GM19452 (cell line): ENCODE measurements at regions not wholly inside any gene's neighbourhood (a gene's known extent, or its start where the extent isn't known, plus 50 kb on each side); places are given as distances from the start of the nearest gene placed in this dataset.

ENCODE experiments used
- ATAC-seq: cut with Tn5 transposase; IDR thresholded peaks from one replicate; pipeline ENCODE4 v1.9.1; 2021; ENCODE audit not compliant: unreplicated experiment

DNA sequence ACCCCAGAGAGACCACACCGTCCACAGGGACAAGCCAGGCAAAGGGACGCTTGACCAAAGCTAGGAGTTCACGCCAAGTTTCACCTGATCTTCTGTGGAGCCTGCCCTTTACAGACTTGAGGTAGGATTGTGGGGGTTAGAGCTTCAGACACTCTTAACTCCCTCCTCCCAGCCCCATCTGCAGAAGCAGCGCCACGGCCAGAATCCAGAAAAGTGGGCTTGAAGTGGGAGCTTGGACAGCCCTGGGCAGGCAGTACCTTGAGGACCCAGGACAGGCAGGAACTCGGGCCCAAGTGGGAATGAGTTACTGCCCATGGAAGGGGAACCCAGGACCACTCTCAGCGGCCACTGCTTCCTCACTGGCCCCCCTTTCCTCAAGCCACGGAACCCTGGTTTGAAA lies 695.9 kb downstream of the TBC1D22A start:
- ATAC-seq: no peak

DNA sequence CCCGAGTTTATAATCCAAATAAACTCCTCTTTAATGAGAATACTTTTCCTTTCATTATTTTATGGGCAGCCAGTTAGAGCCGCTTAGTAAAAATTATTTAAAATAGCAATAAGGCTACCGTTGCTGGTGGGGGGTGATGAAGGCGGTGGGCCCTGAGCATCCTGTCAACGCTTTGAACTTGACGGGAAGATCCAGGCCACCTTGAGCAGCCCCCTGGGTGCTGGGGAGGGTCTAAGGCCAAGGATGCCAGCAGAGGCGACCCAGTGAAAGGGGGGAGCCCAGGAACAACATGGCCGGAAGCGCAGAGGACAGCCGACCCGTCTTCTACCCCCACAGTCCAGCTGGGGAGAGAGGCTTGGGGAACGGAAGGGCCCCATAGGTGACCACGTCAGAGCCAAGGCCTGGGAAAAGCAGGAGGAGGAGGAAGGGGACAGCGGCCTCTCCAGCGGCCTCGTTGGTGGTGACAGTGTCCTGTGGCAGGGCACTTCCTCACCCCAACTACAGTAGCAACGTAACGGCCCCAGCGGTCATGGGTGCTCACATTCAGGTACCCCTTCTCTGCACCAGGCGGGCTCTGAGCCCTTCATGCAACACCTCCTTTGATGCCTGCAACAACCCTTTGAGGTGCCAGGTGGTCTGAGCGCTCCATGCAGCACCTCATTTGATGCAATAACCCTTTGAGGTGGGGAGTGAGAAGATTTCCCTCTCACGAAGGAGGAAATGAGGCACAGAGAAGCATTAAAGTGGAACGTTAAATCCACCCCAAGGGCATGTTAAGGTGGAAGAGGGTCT lies 695.3 kb downstream of the TBC1D22A start:
- no peak for ATAC-seq

DNA sequence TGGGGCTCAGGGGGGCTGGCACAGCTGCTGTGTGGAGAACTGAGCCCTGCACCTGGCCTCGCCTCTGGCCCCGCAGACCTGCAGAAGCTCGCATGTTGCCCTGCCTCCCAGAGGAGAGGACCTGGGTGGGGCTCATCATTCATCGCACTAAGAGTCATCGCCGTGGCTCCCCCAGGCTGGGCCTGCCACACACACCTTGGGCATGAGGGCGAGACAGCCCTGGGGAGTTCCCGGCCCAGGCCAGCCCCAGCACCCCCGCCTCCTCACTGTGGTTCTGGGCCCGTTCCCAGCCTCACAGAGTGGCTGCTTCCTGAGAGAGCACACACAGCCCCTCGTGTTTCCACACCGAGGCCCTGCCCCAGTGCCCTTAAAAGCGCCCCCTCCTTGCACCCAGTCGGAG lies 694.6 kb downstream of the TBC1D22A start:
- no peak for ATAC-seq

DNA sequence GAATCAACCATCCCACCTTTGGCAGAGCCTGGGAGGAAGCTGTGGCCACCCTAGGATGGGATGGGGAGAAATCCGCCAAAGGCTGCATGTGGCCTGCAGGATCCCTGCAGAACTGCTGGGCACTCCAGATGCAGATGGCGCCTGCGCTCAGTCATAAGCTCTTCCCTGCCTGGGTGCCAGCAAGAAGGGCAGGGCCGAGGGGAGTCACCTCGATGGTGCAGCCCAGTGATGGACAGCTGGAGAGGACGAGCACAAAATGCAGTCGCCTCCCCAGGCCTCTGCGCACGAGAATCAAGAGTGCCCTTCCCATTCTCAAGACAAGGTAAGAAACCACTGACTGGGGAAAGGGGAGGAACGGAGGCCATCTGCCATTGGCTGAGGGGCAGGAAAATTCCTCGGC lies 693.6 kb downstream of the TBC1D22A start:
- ATAC-seq: no peak

DNA sequence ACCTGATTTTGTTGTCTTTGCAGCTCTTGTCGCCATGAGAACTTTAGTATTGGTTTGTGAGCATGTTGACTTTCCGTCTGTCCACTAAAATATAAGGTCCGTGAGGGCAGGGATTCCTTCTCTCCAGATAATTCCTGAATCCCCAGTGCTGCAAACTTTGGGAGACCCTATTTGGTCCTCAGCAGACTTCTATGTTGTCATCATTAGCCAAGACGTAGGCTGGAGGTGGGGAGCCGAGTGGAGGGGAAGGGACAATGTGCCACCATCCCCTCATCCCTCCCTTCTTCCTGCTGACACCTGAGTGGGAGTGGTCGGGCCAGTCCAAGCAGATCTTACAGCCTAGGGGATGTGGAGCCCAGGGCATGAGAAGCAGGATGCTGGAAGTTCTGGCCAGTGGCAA lies 690.6 kb downstream of the TBC1D22A start:
- no peak for ATAC-seq

DNA sequence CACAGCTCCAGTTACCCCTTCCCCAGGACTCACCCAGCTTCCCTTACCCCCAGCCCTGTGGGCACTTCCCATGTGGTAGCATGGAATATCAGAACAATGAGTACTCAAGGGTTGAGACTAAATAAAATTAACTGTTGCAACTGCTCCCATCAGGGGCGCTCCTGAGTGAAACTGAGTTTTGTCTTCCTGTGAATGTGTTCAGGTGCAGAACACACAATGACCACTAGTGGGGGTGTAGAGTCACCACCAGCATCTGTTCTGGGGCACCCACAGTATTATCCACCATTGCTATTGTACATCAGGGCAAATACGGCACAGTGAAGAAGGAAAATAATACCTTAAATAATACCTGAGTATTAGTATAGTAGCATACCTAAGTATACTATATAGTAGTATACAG lies 689.7 kb downstream of the TBC1D22A start:
- ATAC-seq: no peak

DNA sequence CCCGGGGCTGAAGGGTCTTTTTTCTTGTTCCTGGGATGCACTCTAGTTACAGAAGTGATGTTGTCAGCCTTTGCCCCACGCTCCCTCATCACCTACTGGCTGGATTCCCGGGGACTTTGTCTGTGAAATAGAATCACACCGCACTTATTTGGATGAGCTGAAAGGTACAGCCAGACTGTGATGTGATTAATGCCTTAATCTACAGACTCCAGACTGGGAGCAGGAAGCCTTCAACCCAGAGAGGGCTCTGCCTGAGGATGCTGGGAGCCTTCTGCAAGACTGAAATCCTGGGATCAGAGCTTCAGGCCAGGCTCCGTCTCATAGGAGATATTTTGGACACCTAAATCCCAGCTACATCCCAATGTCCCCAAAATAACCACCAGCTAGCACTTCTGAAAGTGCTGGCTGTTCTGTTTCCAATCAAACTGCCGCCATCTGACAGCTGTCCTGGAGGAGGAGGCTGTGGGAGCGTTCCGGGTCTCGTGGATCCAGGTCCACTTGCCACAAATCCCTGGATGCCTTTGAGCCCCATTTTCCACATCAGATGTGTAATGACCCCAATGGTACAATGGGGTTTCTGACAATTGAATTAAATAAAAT lies 688.5 kb downstream of the TBC1D22A start:
- ATAC-seq: no peak

DNA sequence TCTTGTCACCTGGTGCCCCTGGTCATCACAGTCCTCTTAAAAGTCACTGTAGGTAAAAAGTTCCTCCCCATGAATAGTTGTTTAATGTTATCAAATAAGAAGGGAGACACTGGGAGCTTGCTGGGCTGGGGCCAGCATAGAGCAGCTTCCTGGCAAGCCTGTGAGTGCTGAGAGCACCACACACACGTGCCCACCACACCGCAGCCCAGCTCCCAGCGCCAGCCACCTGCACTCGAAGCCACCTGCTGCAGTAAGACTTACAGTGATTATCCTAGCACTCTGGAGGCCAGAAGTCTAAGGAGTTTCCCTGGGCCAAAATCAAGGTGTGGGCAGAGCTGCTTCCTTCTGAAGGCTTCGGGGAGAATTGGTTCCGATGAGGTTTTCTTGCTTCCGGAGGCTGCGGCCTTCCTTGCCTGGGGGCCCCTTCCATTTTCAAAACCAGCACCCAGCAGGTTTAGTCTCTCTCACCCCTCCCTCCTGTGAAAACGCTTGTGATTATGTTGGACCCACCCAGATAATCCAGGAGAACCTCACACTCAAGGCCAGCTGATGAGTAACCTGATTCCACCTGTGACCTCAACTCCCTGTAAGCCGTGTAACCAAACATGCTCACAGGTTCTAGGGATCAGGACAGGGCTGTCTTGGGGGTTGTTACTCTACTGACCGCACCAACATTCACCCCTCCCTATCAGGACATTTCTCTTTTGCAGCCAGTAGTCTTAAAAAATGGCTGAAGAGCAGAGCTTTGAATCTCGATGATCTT lies 687.2 kb downstream of the TBC1D22A start:
- no peak for ATAC-seq

DNA sequence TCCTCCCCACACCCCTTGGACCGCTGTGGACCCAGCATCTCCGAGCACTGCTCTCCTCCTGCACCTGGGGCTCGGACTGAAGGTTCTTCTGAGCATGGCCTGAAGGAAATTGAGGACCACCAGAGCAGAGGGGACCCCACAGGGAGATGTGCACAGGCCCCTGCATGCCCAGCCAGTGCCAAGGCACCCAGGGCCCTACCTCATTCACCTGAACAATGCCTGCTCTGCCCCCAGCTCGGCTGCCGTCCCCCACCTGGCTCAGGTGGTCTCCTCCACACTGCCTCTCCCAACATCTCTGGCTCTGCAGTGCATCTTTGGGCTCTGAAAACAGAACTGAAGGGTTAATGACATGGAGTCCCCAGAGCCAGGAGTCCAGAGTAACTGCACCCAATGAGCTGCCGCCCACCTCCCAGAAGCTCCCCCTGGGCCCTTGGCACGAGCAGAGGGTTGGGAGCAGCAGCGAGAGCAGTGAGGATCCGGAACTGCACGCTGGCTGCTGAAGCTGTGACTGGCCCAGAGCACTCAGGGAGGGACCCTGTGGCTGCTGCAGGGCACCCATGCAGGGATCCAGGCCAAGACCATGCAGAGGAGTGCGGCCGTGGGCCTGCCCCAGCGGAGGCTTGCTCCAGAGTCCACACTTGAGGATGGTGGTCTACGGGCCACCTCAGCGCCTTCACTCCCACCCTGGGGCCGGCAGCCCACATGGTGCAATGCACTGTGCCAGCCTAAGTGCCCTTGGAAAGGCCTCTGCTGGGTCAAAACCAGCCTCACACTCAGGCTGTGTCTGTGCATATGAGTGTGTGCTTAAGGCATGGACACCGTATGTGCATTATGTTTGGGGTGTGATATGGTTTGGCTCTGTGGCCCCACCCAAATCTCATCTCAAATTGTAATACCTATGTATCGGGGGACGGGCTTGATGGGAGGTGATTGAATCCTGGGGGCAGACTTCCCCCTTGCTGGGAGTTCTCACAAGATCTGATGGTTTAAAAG lies 686.1 kb downstream of the TBC1D22A start:
- no peak for ATAC-seq

DNA sequence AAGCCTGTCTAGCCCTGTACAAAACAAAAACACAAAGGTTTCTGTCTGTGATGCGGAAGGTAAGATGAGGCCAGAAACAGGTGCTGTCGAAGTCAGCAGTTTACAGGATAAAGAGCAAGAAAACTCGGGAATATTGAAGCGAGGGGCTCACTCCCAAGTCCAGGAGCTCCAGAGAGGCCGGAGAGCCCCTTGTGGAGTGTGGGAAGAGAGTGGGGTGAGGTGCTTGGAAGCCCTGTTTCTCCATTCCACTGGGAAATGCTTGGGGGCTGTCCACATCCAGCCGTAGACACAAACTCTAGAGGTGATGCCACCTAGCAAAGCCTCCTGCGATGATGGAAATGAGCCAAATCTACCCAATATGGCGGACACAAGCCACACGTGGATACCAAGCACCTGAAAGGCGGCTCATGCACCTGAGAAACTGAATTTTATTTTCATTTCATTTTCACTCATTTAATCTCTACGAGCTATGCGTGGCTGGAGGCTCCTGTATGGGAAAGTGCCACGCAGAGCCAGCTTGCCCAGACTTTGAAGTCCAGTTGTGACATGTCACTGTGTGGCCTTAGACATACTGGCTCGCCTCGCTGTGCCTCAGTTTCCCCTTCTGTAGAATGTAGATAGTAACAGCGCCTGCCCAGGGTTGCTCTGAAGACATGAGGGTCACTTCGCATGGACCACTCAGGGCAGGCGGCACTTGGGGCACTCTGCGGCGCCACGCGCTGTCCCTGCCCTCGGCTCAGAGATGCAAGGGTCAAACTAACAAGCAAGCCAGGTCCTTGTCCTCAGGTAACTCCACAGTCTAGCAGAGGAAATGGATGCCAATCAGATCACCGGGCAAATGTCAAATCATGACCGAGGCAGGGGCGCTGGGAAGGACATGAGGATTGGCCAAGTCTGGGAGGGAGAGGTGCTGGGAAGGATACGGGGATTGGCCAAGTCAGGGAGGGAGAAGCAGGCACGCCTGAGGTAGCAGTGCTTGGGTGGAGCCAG lies 684.7 kb downstream of the TBC1D22A start:
- no peak for ATAC-seq

DNA sequence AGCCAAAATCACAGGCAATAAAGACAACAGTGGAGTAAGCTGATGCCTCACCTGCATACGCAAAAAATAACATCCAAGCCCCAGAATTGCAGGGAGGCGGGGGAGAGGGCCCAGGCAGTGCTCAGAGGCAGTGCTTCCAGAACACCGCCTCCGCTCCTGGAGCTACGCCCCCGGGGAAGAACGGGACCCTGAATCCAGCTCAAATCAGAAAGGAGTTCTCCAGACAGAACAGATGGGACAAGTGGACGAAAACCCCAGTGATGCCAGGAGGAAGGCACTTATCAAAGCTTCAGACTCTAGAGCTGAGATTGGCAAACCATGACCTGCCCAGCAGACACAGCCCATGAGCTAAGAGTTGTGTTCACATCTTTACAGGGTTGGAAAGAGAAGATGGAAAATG lies 683.9 kb downstream of the TBC1D22A start:
- no peak for ATAC-seq

DNA sequence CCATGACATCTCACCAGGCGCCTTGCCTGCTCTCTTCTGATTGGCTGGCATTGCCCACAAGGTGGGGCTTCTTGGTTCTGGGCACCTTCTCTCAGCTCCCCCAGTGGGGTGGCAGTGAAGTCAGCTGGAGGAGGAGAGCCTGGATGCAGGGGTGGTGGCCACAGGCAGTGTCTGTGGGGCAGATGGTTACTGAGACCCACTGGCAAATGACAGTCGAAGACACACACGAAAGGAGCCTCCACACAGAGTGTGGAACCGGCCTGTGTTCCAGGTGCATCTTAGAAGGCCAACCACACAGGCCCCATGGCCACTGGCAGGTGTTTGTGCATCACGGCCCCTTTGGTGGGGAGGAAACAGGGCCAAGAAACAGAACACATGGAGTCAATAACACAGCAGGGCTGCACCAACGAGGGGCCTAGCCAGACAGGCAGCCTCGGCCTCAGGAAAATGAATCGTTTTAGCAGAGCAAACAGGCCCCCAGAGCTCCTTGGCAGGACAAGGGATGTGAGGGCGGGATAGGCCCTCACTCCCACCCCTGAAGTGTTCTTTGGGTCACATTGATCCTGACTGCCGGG lies 683.4 kb downstream of the TBC1D22A start:
- ATAC-seq: no peak

DNA sequence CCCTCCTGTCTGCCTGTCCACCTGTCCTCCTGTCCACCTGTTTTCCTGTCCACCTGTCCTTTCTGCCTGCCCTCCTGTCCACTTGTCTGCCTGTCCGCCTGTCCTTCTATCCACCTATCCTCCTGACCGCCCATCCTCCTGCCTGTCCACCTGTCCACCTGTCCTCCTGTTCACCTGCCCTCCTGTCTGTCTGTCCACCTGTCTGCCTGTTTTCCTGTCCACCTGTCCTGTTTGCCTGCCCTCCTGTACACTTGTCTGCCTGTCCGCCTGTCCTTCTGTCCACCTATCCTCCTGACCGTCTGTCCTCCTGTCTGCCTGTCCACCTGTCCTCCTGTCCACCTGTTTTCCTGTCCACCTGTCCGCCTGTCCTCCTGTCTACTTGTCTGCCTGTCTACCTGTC lies 682.8 kb downstream of the TBC1D22A start:
- no peak for ATAC-seq

DNA sequence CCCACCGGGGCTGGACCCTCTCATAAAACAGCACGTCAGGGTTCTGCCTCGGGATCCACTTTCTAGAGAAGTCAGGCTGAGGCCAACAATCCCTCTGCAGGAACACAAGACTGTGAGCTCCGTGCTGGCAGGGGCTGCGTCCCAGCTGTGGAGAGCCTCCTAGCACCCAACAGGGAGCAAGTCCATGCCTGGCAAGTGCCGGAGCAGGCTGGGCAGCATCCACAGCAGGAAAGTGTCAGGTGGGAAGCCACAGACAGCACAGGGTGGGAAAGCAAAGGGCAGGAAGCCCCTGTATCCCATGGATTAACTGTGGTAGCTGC lies 682.3 kb downstream of the TBC1D22A start:
- ATAC-seq: no peak

DNA sequence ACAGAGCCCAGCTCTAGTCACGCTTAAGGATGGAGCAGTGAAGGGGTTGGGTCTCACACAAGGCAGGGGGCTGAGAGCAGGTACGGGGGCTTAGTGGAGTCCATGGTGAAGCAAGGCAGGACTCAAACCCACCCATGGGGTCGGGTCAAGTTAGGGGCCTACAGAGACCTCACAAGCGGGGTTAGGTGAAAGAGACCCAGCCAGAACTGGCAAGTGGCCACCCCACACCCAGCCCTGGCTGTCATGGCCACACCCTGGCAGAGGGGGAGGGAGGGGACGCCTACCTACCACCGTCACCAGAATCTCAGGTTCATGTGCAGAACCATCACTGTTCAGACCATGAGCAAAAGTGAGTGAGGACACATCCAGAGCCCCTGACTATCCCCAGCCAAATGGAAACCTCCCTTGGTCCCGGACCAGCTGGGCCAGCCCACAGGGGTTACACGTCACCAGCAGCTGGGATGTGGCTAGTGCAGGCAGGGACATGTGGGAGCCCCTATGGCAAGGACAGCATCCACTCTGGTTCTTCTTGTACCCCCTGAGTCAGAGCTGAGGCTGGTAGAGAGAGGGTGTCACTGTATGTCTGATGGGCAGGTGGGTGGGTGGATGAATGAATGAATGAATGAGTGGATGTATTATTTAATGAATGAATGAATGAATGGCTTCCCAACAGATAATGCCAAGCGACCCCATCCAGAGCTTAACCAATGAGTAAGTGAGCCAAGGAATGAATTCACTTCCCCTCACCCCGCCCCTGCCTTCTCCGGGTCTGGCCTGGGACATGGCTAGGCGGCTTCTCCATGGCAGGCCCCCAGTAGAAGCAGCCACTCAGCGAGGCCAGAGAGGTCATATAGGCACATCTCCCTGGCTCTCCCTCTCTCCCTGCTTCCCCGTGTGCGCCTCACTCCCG lies 681.6 kb downstream of the TBC1D22A start:
- no peak for ATAC-seq

DNA sequence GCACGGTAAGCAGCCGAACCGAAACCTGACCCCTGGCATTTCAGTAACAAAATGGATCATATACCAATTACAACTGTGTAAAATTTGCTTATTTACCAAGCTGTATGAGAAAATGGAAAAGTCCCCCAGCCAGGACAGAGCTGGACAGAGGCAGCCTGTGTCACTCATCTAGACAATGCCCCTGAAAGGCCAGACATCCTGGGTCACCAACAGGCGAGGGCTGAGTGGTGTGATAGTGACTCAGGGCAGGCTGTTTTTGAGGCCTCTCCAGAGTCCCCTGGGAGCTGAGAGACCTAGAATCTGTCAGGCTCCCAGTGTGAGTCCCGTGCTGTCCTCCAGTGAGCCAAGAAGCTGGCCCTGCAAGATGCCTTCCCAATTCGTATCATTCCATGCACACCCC lies 680.4 kb downstream of the TBC1D22A start:
- no peak for ATAC-seq

DNA sequence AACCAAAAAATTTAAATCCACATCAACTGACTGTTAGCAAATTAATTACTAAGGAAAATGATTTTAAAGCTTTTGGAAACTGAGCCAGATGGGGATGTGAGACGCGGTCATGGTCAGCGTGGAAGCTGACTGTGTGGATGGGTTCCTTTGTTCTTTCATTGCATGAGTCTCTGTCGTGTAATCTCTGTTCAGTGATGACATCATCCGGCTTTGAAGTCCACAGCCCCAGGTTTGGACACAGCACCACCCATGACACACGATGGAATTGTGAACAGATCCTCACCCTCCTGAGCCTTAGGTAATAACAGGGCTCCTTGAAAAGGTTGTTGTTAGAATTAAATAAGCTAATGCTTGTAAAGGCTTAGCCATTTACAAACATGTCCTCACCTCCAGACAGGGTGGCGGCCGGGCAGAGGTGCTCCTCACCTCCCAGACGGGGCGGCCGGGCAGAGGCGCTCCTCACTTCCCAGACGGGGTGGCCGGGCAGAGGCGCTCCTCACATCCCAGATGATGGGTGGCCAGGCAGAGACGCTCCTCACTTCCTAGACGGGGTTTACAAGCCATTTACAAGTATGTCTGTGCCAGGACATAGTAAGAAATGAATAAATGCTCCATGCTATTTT lies 677.3 kb downstream of the TBC1D22A start:
- no peak for ATAC-seq

DNA sequence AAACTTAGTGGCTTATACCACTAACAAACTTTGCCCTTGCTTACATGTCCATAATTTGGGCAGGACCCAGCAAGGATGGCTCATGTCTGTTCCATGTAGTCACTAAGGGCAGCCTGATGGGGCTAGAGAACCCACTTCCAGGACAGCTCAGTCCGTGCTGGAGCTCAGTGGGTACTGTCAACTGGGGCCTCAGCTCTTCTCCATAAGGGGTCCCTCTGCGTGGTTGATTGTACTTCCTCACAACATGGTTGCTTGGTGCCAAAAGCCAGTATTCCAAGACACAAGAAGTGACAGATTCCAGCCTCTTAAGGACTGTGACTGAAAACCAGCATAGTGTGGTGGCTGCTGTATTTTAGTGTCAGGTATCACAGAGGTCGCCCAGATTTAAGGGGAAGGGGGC lies 675.2 kb downstream of the TBC1D22A start:
- ATAC-seq: no peak
